GM12878 (cell line): ENCODE measurements at regions not wholly inside any gene's neighbourhood (a gene's known extent, or its start where the extent isn't known, plus 50 kb on each side); places are given as distances from the start of the nearest gene placed in this dataset.

ENCODE experiments used
- ATAC-seq: fragments of 200-7000 bp; cut with Tn5 transposase; 3 replicates; pipeline ENCODE4 v1.9.1; 2020; ENCODE audit warnings: mild to moderate bottlenecking, moderate library complexity
- BruUV-seq: library from RNA; stranded (reverse); fragments of 400-500 nt; replicated peaks from 2 replicates; lab custom pipeline; 2021; lab: Mats Ljungman, UMichigan
- CTCF ChIA-PET: fragments of 300-600 bp; sonication (Branson Sonifier 250); formaldehyde crosslinking; extraction: SDS; loops from one replicate; lab custom pipeline; 2021; ENCODE audit warnings: inconsistent platforms; lab: Yijun Ruan, JAX
- POLR2A ChIA-PET: fragments of 350-600 bp; formaldehyde crosslinking; extraction: SDS; loops from one replicate; lab custom pipeline; 2021; ENCODE audit warnings: inconsistent platforms; lab: Charles Lee
- RAD21 ChIA-PET: fragments of 300-600 bp; sonication (Branson Sonifier 250); formaldehyde crosslinking; loops from one replicate; lab custom pipeline; 2023; ENCODE audit warnings: antibody characterized with exemption; ENCODE audit not compliant: unreplicated experiment; lab: Charles Lee
- SMC1A ChIA-PET: fragments of 300-600 bp; sonication (Branson Sonifier 250); formaldehyde crosslinking; loops from one replicate; lab custom pipeline; 2023; ENCODE audit not compliant: unreplicated experiment, uncharacterized antibody; lab: Charles Lee
- DNase-seq: peaks from one replicate; pipeline ENCODE4 v3.0.0-alpha.2; 2011; ENCODE audit warnings: low read depth, low spot score
- FAIRE-seq: peaks from 3 replicates; lab custom pipeline; 2011; peaks lifted over from hg19 to GRCh38; lab: Jason Lieb, UNC
- H2AFZ ChIP-seq: 2 replicates; pipeline ENCODE4 v1.6.0; 2011; ENCODE audit warnings: low read depth, low read length, control low read depth; ENCODE audit not compliant: control insufficient read depth
- H3K27ac ChIP-seq: 2 replicates; pipeline ENCODE4 v1.5.1; 2011; ENCODE audit warnings: control low read depth; ENCODE audit not compliant: control insufficient read depth, insufficient read depth
- H3K27me3 ChIP-seq, 2 experiments: replicated peaks in 1 of 2; 2 replicates each; pipeline versions ENCODE4 v1.6.0 to v1.6.1; 2011; ENCODE audit warnings: low read length in 1 of 2; ENCODE audit not compliant: control insufficient read depth in 2 of 2, insufficient read depth in 2 of 2
- H3K36me3 ChIP-seq, 2 experiments: 2 replicates each; pipeline ENCODE4 v1.5.1; 2011; ENCODE audit warnings: low read length in 1 of 2; ENCODE audit not compliant: control insufficient read depth in 2 of 2, insufficient read depth in 2 of 2
- H3K4me1 ChIP-seq: 2 replicates; pipeline ENCODE4 v1.6.1; 2011; ENCODE audit warnings: mild to moderate bottlenecking, low read length, moderate library complexity, mixed read lengths; ENCODE audit not compliant: control insufficient read depth, insufficient read depth
- H3K4me2 ChIP-seq: 2 replicates; pipeline ENCODE4 v1.6.0; 2011; ENCODE audit warnings: control low read depth; ENCODE audit not compliant: control insufficient read depth, insufficient read depth
- H3K4me3 ChIP-seq: fragments of 200-600 bp; sonication (generic); 2 replicates; pipeline ENCODE4 v1.5.1; 2016
- H3K79me2 ChIP-seq: 2 replicates; pipeline ENCODE4 v1.6.0; 2011; ENCODE audit warnings: low read length; ENCODE audit not compliant: control insufficient read depth, insufficient read depth
- H3K9ac ChIP-seq: 2 replicates; pipeline ENCODE4 v1.8.0; 2011; ENCODE audit warnings: low read length, control low read depth, mixed read lengths; ENCODE audit not compliant: control insufficient read depth, insufficient read depth
- H3K9me3 ChIP-seq: replicated peaks from 3 replicates; pipeline ENCODE4 v1.5.1; 2011; ENCODE audit warnings: mild to moderate bottlenecking, low read length; ENCODE audit not compliant: control insufficient read depth, insufficient read depth
- H4K20me1 ChIP-seq: 2 replicates; pipeline ENCODE4 v1.6.0; 2011; ENCODE audit not compliant: control insufficient read depth, insufficient read depth
- BCL11A ChIP-seq: IDR thresholded peaks from 2 replicates; pipeline ENCODE4 v1.6.1; 2011; ENCODE audit warnings: low read depth, low read length
- ETV6 ChIP-seq, 2 experiments: fragments of 450-650 bp in 1 of 2; IDR thresholded peaks in 1 of 2; conservative IDR thresholded peaks in 1 of 2; 2 replicates each; pipeline ENCODE4 v1.6.1; 2014; ENCODE audit warnings: antibody characterized with exemption in 1 of 2, borderline replicate concordance in 1 of 2, low read depth in 1 of 2, mild to moderate bottlenecking in 1 of 2, moderate library complexity in 1 of 2
- NR2C2 ChIP-seq: IDR thresholded peaks from 2 replicates; pipeline ENCODE4 v1.6.1; 2011; ENCODE audit warnings: borderline replicate concordance, low read depth; ENCODE audit not compliant: control insufficient read depth, insufficient read length
- TARDBP ChIP-seq: IDR thresholded peaks from 2 replicates; pipeline ENCODE4 v1.6.1; 2016; ENCODE audit warnings: borderline replicate concordance
- WGBS: methylation state at CpG from one replicate; pipeline ENCODE4 v1.1.6; 2016; ENCODE audit warnings: low lambda C conversion rate; ENCODE audit not compliant: insufficient replicate concordance, insufficient coverage; ENCODE audit errors: missing lambda C conversion rate; 5-methylcytosine and 5-hydroxymethylcytosine counted together
- in situ Hi-C: fragments of 300-500 bp; cut with MboI; formaldehyde crosslinking; loops from 9 replicates; pipeline ENCODE4 v1.14.3; 2018; ENCODE audit warnings: mixed read lengths
- intact Hi-C: fragments of 100-400 bp; cut with micrococcal nuclease; formaldehyde crosslinking; loops from one replicate; pipeline ENCODE4 v1.14.2; 2022; ENCODE audit not compliant: unreplicated experiment
- TF ChIP-seq, protein P1 (sequence below): fragments of 450-650 bp; IDR thresholded peaks from 2 replicates; pipeline ENCODE4 v1.6.1; 2018; ENCODE audit warnings: borderline replicate concordance, mild to moderate bottlenecking; ENCODE audit not compliant: partially characterized antibody
- TF ChIP-seq, protein P2 (sequence below): IDR thresholded peaks from 2 replicates; pipeline ENCODE4 v1.6.1; 2011; ENCODE audit warnings: low read depth, mild to moderate bottlenecking, low read length, moderate library complexity, borderline replicate concordance; ENCODE audit errors: extremely low read depth

DNA sequence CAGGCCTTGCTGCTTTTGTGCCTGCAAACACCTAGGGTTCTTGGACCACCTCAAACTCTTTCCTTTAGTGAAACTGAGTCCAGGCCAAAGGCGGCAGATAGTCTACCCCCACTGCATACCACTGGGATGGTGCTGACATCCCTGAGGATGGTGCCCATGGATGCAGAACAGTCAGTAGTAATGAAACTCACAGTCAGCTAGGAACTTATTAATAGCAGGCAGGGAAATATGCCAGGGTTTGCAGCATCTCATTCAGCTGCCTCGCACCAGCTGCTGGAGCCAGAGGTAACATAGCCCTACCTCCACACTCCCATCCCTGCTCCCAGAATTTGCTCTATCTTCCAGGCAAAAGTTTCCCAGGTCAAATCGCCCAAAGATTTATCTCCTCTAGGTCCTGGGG is 189.1 kb downstream of the SREK1 start:
- ChIA-PET CTCF (interaction anchor here (1.0 kb wide), 1 partner anchor 27 kb away, joined by 4 read pairs; no protein-coding TSS in a partner anchor), SMC1A (interaction anchor here (1.4 kb wide), 1 partner anchor 27 kb away, joined by 4 read pairs; no protein-coding TSS in a partner anchor), POLR2A (no interaction called here), RAD21 (no interaction called here)
- Histone ChIP-seq H3K9me3 (no peaks in the 10 kb centered on the region), H3K79me2 (no peaks in the 10 kb centered on the region), H3K27me3 (no peaks in the 10 kb centered on the region; a peak in 1 of 4 replicates), H3K4me3 (no peak overlapping the region), H2AFZ (no peak overlapping the region), H4K20me1 (no peaks in the 10 kb centered on the region), H3K9ac (no peak overlapping the region), H3K36me3 (no peaks in the 10 kb centered on the region), H3K4me2 (no peak overlapping the region), H3K27ac (no peak overlapping the region), H3K4me1 (no peaks in the 10 kb centered on the region)
- TF ChIP-seq BCL11A: no peak
- TF ChIP-seq, protein P1, sequence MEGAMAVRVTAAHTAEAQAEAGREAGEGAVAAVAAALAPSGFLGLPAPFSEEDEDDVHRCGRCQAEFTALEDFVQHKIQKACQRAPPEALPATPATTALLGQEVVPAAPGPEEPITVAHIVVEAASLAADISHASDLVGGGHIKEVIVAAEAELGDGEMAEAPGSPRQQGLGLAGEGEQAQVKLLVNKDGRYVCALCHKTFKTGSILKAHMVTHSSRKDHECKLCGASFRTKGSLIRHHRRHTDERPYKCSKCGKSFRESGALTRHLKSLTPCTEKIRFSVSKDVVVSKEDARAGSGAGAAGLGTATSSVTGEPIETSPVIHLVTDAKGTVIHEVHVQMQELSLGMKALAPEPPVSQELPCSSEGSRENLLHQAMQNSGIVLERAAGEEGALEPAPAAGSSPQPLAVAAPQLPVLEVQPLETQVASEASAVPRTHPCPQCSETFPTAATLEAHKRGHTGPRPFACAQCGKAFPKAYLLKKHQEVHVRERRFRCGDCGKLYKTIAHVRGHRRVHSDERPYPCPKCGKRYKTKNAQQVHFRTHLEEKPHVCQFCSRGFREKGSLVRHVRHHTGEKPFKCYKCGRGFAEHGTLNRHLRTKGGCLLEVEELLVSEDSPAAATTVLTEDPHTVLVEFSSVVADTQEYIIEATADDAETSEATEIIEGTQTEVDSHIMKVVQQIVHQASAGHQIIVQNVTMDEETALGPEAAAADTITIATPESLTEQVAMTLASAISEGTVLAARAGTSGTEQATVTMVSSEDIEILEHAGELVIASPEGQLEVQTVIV: no peak
- TF ChIP-seq, protein P2, sequence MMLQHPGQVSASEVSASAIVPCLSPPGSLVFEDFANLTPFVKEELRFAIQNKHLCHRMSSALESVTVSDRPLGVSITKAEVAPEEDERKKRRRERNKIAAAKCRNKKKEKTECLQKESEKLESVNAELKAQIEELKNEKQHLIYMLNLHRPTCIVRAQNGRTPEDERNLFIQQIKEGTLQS: no peak
- no peak for TF ChIP-seq ETV6 (conservative IDR thresholded peaks at IDR 0.05 in 1 of 2, IDR thresholded peaks at IDR 0.05 in 1 of 2; ENCODE audit: borderline replicate concordance in 1 of 2, low read depth in 1 of 2)
- no peak for TF ChIP-seq TARDBP
- no peak for TF ChIP-seq NR2C2
- WGBS: 24% methylated on average over 3 of the region's 3 CpGs
- no peak for DNase-seq
- in situ Hi-C loops: no loop called here
- intact Hi-C loops: no loop called here
- FAIRE-seq: no peak
- BruUV-seq: no TSS peak
- ATAC-seq: no peak
